Heart left ventricle (tissue), 13 donors: ENCODE measurements at regions not wholly inside any gene's neighbourhood (a gene's known extent, or its start where the extent isn't known, plus 50 kb on each side); places are given as distances from the start of the nearest gene placed in this dataset.

Experiments used
- CTCF ChIP-seq, 12 donors: fragments of 200-600 bp; sonication (generic) in 4 of 12; IDR thresholded peaks; one replicate each; pipeline versions ENCODE4 v1.5.0 to v1.8.0; 2018 to 2022; ENCODE audit warnings: antibody characterized with exemption in 12 of 12, mild to moderate bottlenecking in 5 of 12
- POLR2A ChIP-seq, 2 donors: fragments of 450-650 bp; IDR thresholded peaks; one replicate each; pipeline ENCODE4 v1.6.1; 2017; ENCODE audit warnings: antibody characterized with exemption in 2 of 2, mild to moderate bottlenecking in 2 of 2, moderate library complexity in 2 of 2
- donor health status: ischemic (EF 13 %, LVEDD 7.1; RV severe dilation, severe dysfunction).
- donor health status: DM: no; HTN: yes; CAD: no.
- donor health status: DM: no; HTN: no; CAD: no.
- donor health status: ischemic (EF 25% LVEDD 6.9; RV normal size, moderate dysfunction).
- donor health status: ischemic (EF 25% LVEDD 5.7; RV mildly dilated, moderate dysfunction).
- donor health status: ischemic (EF 35%, LVEDD 5.7; RV mildly dilated, moderate dysfunction).
- donor health status: nonischemic (EF 11% LVEDD 7.7; RV severe dilation, severe dysfunction).
- donor health status: DM: yes; HTN: yes; CAD: no.
- donor health status: PGD.
- donor health status: ischemic (EF 29% LVEDD 5.4; RV normal size, mild dysfunction).
- donor health status: nonischemic (EF 23%, LVEDD 6.1; RV moderate dilation, normal function).

GRCh38 chr13:86402500-86402899 is 603.3 kb upstream of the SLITRK6 start:
- TF ChIP-seq POLR2A (IDR thresholded peaks at IDR 0.05) (no peak), CTCF (IDR thresholded peaks at IDR 0.05) (no peak)
